Fibroblast of villous mesenchyme (primary cell): ENCODE measurements at regions not wholly inside any gene's neighbourhood (a gene's known extent, or its start where the extent isn't known, plus 50 kb on each side); places are given as distances from the start of the nearest gene placed in this dataset.

Experiments
- DNase-seq: peaks from one replicate; pipeline ENCODE4 v3.0.0-alpha.2; 2010; ENCODE audit warnings: low read depth
- H3K4me3 ChIP-seq: 2 replicates; pipeline ENCODE4 v1.5.1; 2011; ENCODE audit warnings: low read depth, mild to moderate bottlenecking, low read length
- CTCF ChIP-seq: IDR thresholded peaks from 2 replicates; pipeline ENCODE4 v1.5.1; 2012; ENCODE audit warnings: low read depth, mild to moderate bottlenecking, low read length; ENCODE audit not compliant: insufficient read depth

GRCh38 chr17:6352801-6353560 is 81.9 kb downstream of the AIPL1 start:
- no peak for TF ChIP-seq CTCF
- no peak for DNase-seq

GRCh38 chr17:6352016-6352415 is 82.9 kb downstream of the AIPL1 start:
- H3K4me3 ChIP-seq = no peak overlapping the region
- TF ChIP-seq CTCF = no peak
- DNase-seq = no peak

More at GRCh38 chr17:6352801-6353560, 81.9 kb downstream of the AIPL1 start:
- H3K4me3 ChIP-seq = no peak overlapping the region

- H3K4me3 ChIP-seq = no peak overlapping the region
- DNase-seq = no peak
- no peak for TF ChIP-seq CTCF
These were observed 84.1 kb downstream of the AIPL1 start for GRCh38 chr17:6350806-6351205.

GRCh38 chr17:6348891-6349290 is 86.0 kb downstream of the AIPL1 start:
- H3K4me3 ChIP-seq = no peak overlapping the region
- no peak for TF ChIP-seq CTCF
- DNase-seq = no peak

GRCh38 chr17:6347776-6348175 is 87.1 kb downstream of the AIPL1 start:
- no peak overlapping the region for H3K4me3 ChIP-seq
- TF ChIP-seq CTCF = no peak
- no peak for DNase-seq

- no peak overlapping the region for H3K4me3 ChIP-seq
- DNase-seq = no peak
- no peak for TF ChIP-seq CTCF
These were observed 87.9 kb downstream of the AIPL1 start for GRCh38 chr17:6346986-6347385.

- TF ChIP-seq CTCF = no peak
- H3K4me3 ChIP-seq = no peak overlapping the region
- no peak for DNase-seq
These were observed 88.7 kb downstream of the AIPL1 start for GRCh38 chr17:6346156-6346786.
